ENCODE measurements at regions not wholly inside any gene's neighbourhood (a gene's known extent, or its start where the extent isn't known, plus 50 kb on each side); places are given as distances from the start of the nearest gene placed in this dataset.
A peak's percentile ranks its signal among the peaks of the same experiment; 100 is the strongest.
"Not testable (repeated sequence)": the region's sequence is repeated elsewhere in the genome, so short reads cannot be mapped to it uniquely, and the experiment has no call there.

- DNase-seq (ENCODE audit: low spot score): peak; percentile 60
Measured at GRCh38 chr1:149635290-149635899, 51.7 kb downstream of the PPIAL4C start.

GRCh38 chr1:149636286-149637122 lies 52.9 kb downstream of the PPIAL4C start:
- peak; percentile 91 for DNase-seq (ENCODE audit: low spot score)

- DNase-seq (ENCODE audit: low spot score): not testable (repeated sequence)
Measured at GRCh38 chr1:149638481-149638880, 54.8 kb downstream of the PPIAL4C start.

GRCh38 chr1:149638901-149639658 lies 55.4 kb downstream of the PPIAL4C start:
- DNase-seq (ENCODE audit: low spot score): not testable (repeated sequence)

- DNase-seq (ENCODE audit: low spot score): not testable (repeated sequence)
Measured at GRCh38 chr1:149641179-149641578, 57.5 kb downstream of the PPIAL4C start.

GRCh38 chr1:149644818-149645217 lies 61.2 kb downstream of the PPIAL4C start:
- not testable (repeated sequence) for DNase-seq (ENCODE audit: low spot score)

GRCh38 chr1:149646360-149647017 lies 62.8 kb downstream of the PPIAL4C start:
- not testable (repeated sequence) for DNase-seq (ENCODE audit: low spot score)

GRCh38 chr1:149647018-149647373 lies 63.3 kb downstream of the PPIAL4C start:
- DNase-seq (ENCODE audit: low spot score): peak; percentile 10

- DNase-seq (ENCODE audit: low spot score): not testable (repeated sequence)
Measured at GRCh38 chr1:149657750-149658149, 74.1 kb downstream of the PPIAL4C start.

GRCh38 chr1:149658175-149658574 lies 74.5 kb downstream of the PPIAL4C start:
- DNase-seq (ENCODE audit: low spot score): not testable (repeated sequence)

GRCh38 chr1:149664624-149665023 lies 81.0 kb downstream of the PPIAL4C start:
- not testable (repeated sequence) for DNase-seq (ENCODE audit: low spot score)

GRCh38 chr1:149665033-149665432 lies 81.4 kb downstream of the PPIAL4C start:
- not testable (repeated sequence) for DNase-seq (ENCODE audit: low spot score)

GRCh38 chr1:149665528-149665927 lies 81.9 kb downstream of the PPIAL4C start:
- not testable (repeated sequence) for DNase-seq (ENCODE audit: low spot score)

GRCh38 chr1:149673231-149673909 lies 89.7 kb downstream of the PPIAL4C start:
- DNase-seq (ENCODE audit: low spot score): not testable (repeated sequence)

- not testable (repeated sequence) for DNase-seq (ENCODE audit: low spot score)
Measured at GRCh38 chr1:149674921-149675320, 91.3 kb downstream of the PPIAL4C start.

- not testable (repeated sequence) for DNase-seq (ENCODE audit: low spot score)
Measured at GRCh38 chr1:149677359-149677758, 93.7 kb downstream of the PPIAL4C start.

- not testable (repeated sequence) for DNase-seq (ENCODE audit: low spot score)
Measured at GRCh38 chr1:149686593-149687238, 95.8 kb upstream of the FCGR1A start.

- not testable (repeated sequence) for DNase-seq (ENCODE audit: low spot score)
Measured at GRCh38 chr1:149691399-149691798, 91.1 kb upstream of the FCGR1A start.

GRCh38 chr1:149692804-149693539 lies 89.5 kb upstream of the FCGR1A start:
- DNase-seq (ENCODE audit: low spot score): peak; percentile 18

GRCh38 chr1:149695066-149695465 lies 87.4 kb upstream of the FCGR1A start:
- DNase-seq (ENCODE audit: low spot score): not testable (repeated sequence)

Measured in CD4-positive, alpha-beta T cell treated with Interleukin-15 for 4 hours (primary cell).